ENCODE measurements at regions not wholly inside any gene's neighbourhood (a gene's known extent, or its start where the extent isn't known, plus 50 kb on each side); places are given as distances from the start of the nearest gene placed in this dataset.

DNA sequence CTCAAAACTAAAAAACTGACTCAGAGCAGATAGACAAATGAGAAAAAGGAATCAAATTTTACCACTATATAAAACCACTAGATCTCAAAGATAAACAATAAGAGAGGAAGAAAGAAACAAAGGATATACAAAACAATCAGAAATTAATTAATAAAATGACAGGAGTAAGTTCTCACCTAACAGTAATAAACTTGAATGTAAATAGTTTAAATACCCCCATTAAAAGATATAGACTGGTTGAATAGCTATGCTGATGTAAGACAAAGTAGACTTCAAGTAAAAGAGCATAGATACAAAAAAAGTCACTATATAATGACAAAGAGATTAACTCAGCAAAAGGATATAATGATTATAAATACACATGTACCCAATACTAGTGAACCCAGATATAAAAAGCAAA, 72.3 kb upstream of the GNAZ start:
- no peak overlapping the region for H3K4me3 Mint-ChIP-seq
- intact Hi-C loops (cut with micrococcal nuclease): no loop called here
- H3K9me3 ChIP-seq (ENCODE audit: control insufficient read depth in 1 of 2, low read length in 2 of 2): peaks cover 0 to 8% of the 10 kb centered on the region in 2 donors
- no peaks in the 10 kb centered on the region for H3K27me3 ChIP-seq (ENCODE audit: insufficient read depth, low read length)
- peaks cover 1 to 42% (median 37%) of the 10 kb centered on the region in 8 donors for H3K9me3 Mint-ChIP-seq
- H3K4me1 ChIP-seq (ENCODE audit: insufficient read depth, low read length): no peaks in the 10 kb centered on the region
- ChIA-PET CTCF (ENCODE audit: partially characterized antibody) (no interaction called here), POLR2A (ENCODE audit: partially characterized antibody) (no interaction called here)
- H3K27me3 Mint-ChIP-seq: peaks cover 23% of the 10 kb centered on the region in 2 donors
- DNase-seq: no peak
- no peaks in the 10 kb centered on the region for H3K4me1 Mint-ChIP-seq
- peaks cover 0 to 9% of the 10 kb centered on the region in 2 donors for H3K36me3 Mint-ChIP-seq
- H3K36me3 ChIP-seq (ENCODE audit: insufficient read depth, low read length): no peaks in the 10 kb centered on the region
- no peak overlapping the region for H3K4me3 ChIP-seq (ENCODE audit: low read length in 2 of 2)
- H3K27ac ChIP-seq (ENCODE audit: low read depth, low read length): no peak overlapping the region
- H3K27ac Mint-ChIP-seq: no peak overlapping the region

GRCh38 chr22:22999523-22999922, 70.8 kb upstream of the GNAZ start:
- no peak overlapping the region for H3K4me3 Mint-ChIP-seq
- Histone ChIP-seq H3K4me3 (ENCODE audit: low read length in 2 of 2) (no peak overlapping the region), H3K36me3 (ENCODE audit: insufficient read depth, low read length) (no peaks in the 10 kb centered on the region), H3K27me3 (ENCODE audit: insufficient read depth, low read length) (no peaks in the 10 kb centered on the region), H3K9me3 (ENCODE audit: control insufficient read depth in 1 of 2, low read length in 2 of 2) (peaks cover 0 to 8% of the 10 kb centered on the region in 2 donors), H3K4me1 (ENCODE audit: insufficient read depth, low read length) (no peaks in the 10 kb centered on the region), H3K27ac (ENCODE audit: low read depth, low read length) (no peak overlapping the region)
- POLR2A ChIA-PET (ENCODE audit: partially characterized antibody): no interaction called here
- H3K27me3 Mint-ChIP-seq: peaks cover 27 to 28% of the 10 kb centered on the region in 2 donors
- no peak for DNase-seq
- H3K4me1 Mint-ChIP-seq: no peaks in the 10 kb centered on the region
- no peak overlapping the region for H3K27ac Mint-ChIP-seq
- intact Hi-C loops (cut with micrococcal nuclease): no loop called here
- peaks cover 0 to 9% of the 10 kb centered on the region in 2 donors for H3K36me3 Mint-ChIP-seq
- CTCF ChIA-PET (ENCODE audit: partially characterized antibody): no interaction called here
- peaks cover 1 to 42% (median 37%) of the 10 kb centered on the region in 8 donors for H3K9me3 Mint-ChIP-seq

GRCh38 chr22:23000657-23001347, 69.5 kb upstream of the GNAZ start:
- CTCF ChIA-PET (ENCODE audit: partially characterized antibody): no interaction called here
- no peak overlapping the region for H3K27ac ChIP-seq (ENCODE audit: low read depth, low read length)
- H3K27me3 ChIP-seq (ENCODE audit: insufficient read depth, low read length): no peaks in the 10 kb centered on the region
- POLR2A ChIA-PET (ENCODE audit: partially characterized antibody): no interaction called here
- Mint-ChIP-seq H3K9me3 (peaks cover 1 to 32% (median 31%) of the 10 kb centered on the region in 8 donors), H3K4me3 (no peak overlapping the region), H3K36me3 (peaks cover 0 to 8% of the 10 kb centered on the region in 2 donors), H3K27ac (no peak overlapping the region), H3K4me1 (no peaks in the 10 kb centered on the region), H3K27me3 (peaks cover 25 to 28% of the 10 kb centered on the region in 2 donors)
- intact Hi-C loops (cut with micrococcal nuclease): no loop called here
- no peaks in the 10 kb centered on the region for H3K36me3 ChIP-seq (ENCODE audit: insufficient read depth, low read length)
- peaks cover 0 to 8% of the 10 kb centered on the region in 2 donors for H3K9me3 ChIP-seq (ENCODE audit: control insufficient read depth in 1 of 2, low read length in 2 of 2)
- no peaks in the 10 kb centered on the region for H3K4me1 ChIP-seq (ENCODE audit: insufficient read depth, low read length)
- no peak overlapping the region for H3K4me3 ChIP-seq (ENCODE audit: low read length in 2 of 2)
- DNase-seq: no peak

DNA sequence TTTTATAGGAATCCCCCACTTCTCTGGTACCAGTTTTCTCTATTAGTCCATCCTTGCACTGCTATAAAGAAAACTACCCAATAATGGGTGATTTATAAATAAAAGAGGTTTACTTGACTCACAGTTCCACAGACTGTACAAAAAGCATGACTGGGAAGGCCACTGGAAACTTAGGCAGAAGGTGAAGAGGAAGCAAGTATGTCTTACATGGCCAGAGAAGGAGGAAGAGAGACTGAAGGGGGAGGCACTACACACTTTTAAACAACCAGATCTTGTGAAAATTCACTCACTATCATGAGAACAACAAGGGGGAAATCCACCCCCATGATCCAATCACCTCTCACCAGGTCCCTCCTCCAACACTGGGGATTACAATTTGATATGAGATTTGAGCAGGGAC, 68.9 kb upstream of the GNAZ start:
- H3K4me1 Mint-ChIP-seq: no peaks in the 10 kb centered on the region
- no peak for DNase-seq

DNA sequence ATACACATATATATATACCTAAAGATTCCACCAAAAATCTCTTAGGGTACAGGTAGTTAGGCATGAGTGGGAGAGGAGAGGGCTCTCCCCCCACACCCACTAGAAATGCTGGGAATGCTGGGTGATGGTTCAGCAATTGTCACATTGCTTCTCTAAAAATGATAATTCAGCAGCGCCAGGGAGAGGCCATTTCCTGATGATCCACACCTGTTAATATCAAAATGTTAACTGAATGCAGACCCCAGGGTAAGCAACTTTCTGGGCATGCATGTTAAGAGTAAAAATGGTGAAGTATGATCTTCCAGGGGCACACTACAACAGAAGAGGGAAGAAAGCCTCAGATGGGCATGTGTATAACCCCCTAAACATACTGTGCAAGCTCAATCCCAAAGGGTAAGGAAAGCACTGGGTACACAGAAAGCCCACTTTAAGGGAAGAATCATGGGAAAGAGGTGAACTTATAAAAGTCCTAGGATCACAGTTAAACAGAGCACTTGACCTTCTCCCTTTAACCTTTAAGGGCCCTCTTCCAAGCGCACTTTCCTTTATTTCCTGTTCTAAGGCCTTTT, 67.6 kb upstream of the GNAZ start:
- Histone ChIP-seq H3K27ac (ENCODE audit: low read depth, low read length) (no peak overlapping the region), H3K4me3 (ENCODE audit: low read length in 2 of 2) (no peak overlapping the region), H3K4me1 (ENCODE audit: insufficient read depth, low read length) (no peaks in the 10 kb centered on the region), H3K36me3 (ENCODE audit: insufficient read depth, low read length) (no peaks in the 10 kb centered on the region), H3K27me3 (ENCODE audit: insufficient read depth, low read length) (no peaks in the 10 kb centered on the region), H3K9me3 (ENCODE audit: control insufficient read depth in 1 of 2, low read length in 2 of 2) (no peaks in the 10 kb centered on the region)
- no peak for DNase-seq
- H3K27me3 Mint-ChIP-seq: peaks cover 18 to 28% of the 10 kb centered on the region in 2 donors
- no peak overlapping the region for H3K27ac Mint-ChIP-seq
- CTCF ChIA-PET (ENCODE audit: partially characterized antibody): interaction anchor here (1.0 kb wide), 1 partner anchor 10 kb away, joined by 3 read pairs; no protein-coding TSS in a partner anchor
- H3K4me3 Mint-ChIP-seq: no peak overlapping the region
- H3K4me1 Mint-ChIP-seq: no peaks in the 10 kb centered on the region
- H3K9me3 Mint-ChIP-seq: peaks cover 0 to 19% (median 13%) of the 10 kb centered on the region in 8 donors
- H3K36me3 Mint-ChIP-seq: peaks cover 0 to 5% of the 10 kb centered on the region in 2 donors
- POLR2A ChIA-PET (ENCODE audit: partially characterized antibody): no interaction called here
- intact Hi-C loops (cut with micrococcal nuclease): no loop called here

More for the DNA sequence above, 68.9 kb upstream of the GNAZ start:
- intact Hi-C loops (cut with micrococcal nuclease): no loop called here
- no peak overlapping the region for H3K27ac Mint-ChIP-seq
- no peak overlapping the region for H3K4me3 Mint-ChIP-seq
- H3K9me3 Mint-ChIP-seq: peaks cover 1 to 31% (median 25%) of the 10 kb centered on the region in 8 donors
- Histone ChIP-seq H3K27me3 (ENCODE audit: insufficient read depth, low read length) (no peaks in the 10 kb centered on the region), H3K27ac (ENCODE audit: low read depth, low read length) (no peak overlapping the region), H3K36me3 (ENCODE audit: insufficient read depth, low read length) (no peaks in the 10 kb centered on the region), H3K4me1 (ENCODE audit: insufficient read depth, low read length) (no peaks in the 10 kb centered on the region), H3K4me3 (ENCODE audit: low read length in 2 of 2) (no peak overlapping the region), H3K9me3 (ENCODE audit: control insufficient read depth in 1 of 2, low read length in 2 of 2) (peaks cover 0 to 6% of the 10 kb centered on the region in 2 donors)
- H3K36me3 Mint-ChIP-seq: peaks cover 0 to 8% of the 10 kb centered on the region in 2 donors
- POLR2A ChIA-PET (ENCODE audit: partially characterized antibody): no interaction called here
- CTCF ChIA-PET (ENCODE audit: partially characterized antibody): no interaction called here
- peaks cover 25 to 32% of the 10 kb centered on the region in 2 donors for H3K27me3 Mint-ChIP-seq

- Histone ChIP-seq H3K4me3 (ENCODE audit: low read length in 2 of 2) (no peak overlapping the region), H3K9me3 (ENCODE audit: control insufficient read depth in 1 of 2, low read length in 2 of 2) (no peaks in the 10 kb centered on the region)
- H3K9me3 Mint-ChIP-seq: no peaks in the 10 kb centered on the region
These were observed 62.5 kb upstream of the GNAZ start for GRCh38 chr22:23007823-23008222.

GRCh38 chr22:23008896-23009295, 61.4 kb upstream of the GNAZ start:
- Mint-ChIP-seq H3K27me3 (peaks cover 7 to 17% of the 10 kb centered on the region in 2 donors), H3K9me3 (no peaks in the 10 kb centered on the region), H3K27ac (no peak overlapping the region), H3K4me1 (peaks cover 4 to 8% (median 7%) of the 10 kb centered on the region in 4 donors), H3K36me3 (no peaks in the 10 kb centered on the region), H3K4me3 (no peak overlapping the region)
- Histone ChIP-seq H3K4me1 (ENCODE audit: insufficient read depth, low read length) (no peaks in the 10 kb centered on the region), H3K27ac (ENCODE audit: low read depth, low read length) (no peak overlapping the region), H3K36me3 (ENCODE audit: insufficient read depth, low read length) (no peaks in the 10 kb centered on the region), H3K4me3 (ENCODE audit: low read length in 2 of 2) (no peak overlapping the region), H3K9me3 (ENCODE audit: control insufficient read depth in 1 of 2, low read length in 2 of 2) (no peaks in the 10 kb centered on the region), H3K27me3 (ENCODE audit: insufficient read depth, low read length) (no peaks in the 10 kb centered on the region)
- CTCF ChIA-PET (ENCODE audit: partially characterized antibody): no interaction called here
- POLR2A ChIA-PET (ENCODE audit: partially characterized antibody): no interaction called here
- intact Hi-C loops (cut with micrococcal nuclease): no loop called here
- DNase-seq: no peak

More at GRCh38 chr22:23007823-23008222, 62.5 kb upstream of the GNAZ start:
- Histone ChIP-seq H3K27me3 (ENCODE audit: insufficient read depth, low read length) (no peaks in the 10 kb centered on the region), H3K27ac (ENCODE audit: low read depth, low read length) (no peak overlapping the region), H3K4me1 (ENCODE audit: insufficient read depth, low read length) (no peaks in the 10 kb centered on the region), H3K36me3 (ENCODE audit: insufficient read depth, low read length) (no peaks in the 10 kb centered on the region)
- peaks cover 4 to 8% (median 7%) of the 10 kb centered on the region in 4 donors for H3K4me1 Mint-ChIP-seq
- H3K36me3 Mint-ChIP-seq: no peaks in the 10 kb centered on the region
- DNase-seq: no peak
- POLR2A ChIA-PET (ENCODE audit: partially characterized antibody): no interaction called here
- no peak overlapping the region for H3K4me3 Mint-ChIP-seq
- H3K27me3 Mint-ChIP-seq: peaks cover 7 to 20% of the 10 kb centered on the region in 2 donors
- intact Hi-C loops (cut with micrococcal nuclease): no loop called here
- CTCF ChIA-PET (ENCODE audit: partially characterized antibody): no interaction called here
- no peak overlapping the region for H3K27ac Mint-ChIP-seq
